Heart left ventricle (tissue), 13 donors: ENCODE measurements at regions not wholly inside any gene's neighbourhood (a gene's known extent, or its start where the extent isn't known, plus 50 kb on each side); places are given as distances from the start of the nearest gene placed in this dataset.

ENCODE experiments used
- POLR2A ChIP-seq, 2 donors: fragments of 450-650 bp; IDR thresholded peaks; one replicate each; pipeline ENCODE4 v1.6.1; 2017; ENCODE audit warnings: antibody characterized with exemption in 2 of 2, mild to moderate bottlenecking in 2 of 2, moderate library complexity in 2 of 2
- TF ChIP-seq, protein P1 (sequence below), 12 donors: fragments of 200-600 bp; sonication (generic) in 4 of 12; IDR thresholded peaks; one replicate each; pipeline versions ENCODE4 v1.5.0 to v1.8.0; 2018 to 2022; ENCODE audit warnings: antibody characterized with exemption in 12 of 12, mild to moderate bottlenecking in 5 of 12
- donor health status: ischemic (EF 13 %, LVEDD 7.1; RV severe dilation, severe dysfunction).
- donor health status: DM: no; HTN: yes; CAD: no.
- donor health status: DM: no; HTN: no; CAD: no.
- donor health status: ischemic (EF 25% LVEDD 6.9; RV normal size, moderate dysfunction).
- donor health status: ischemic (EF 25% LVEDD 5.7; RV mildly dilated, moderate dysfunction).
- donor health status: ischemic (EF 35%, LVEDD 5.7; RV mildly dilated, moderate dysfunction).
- donor health status: nonischemic (EF 11% LVEDD 7.7; RV severe dilation, severe dysfunction).
- donor health status: DM: yes; HTN: yes; CAD: no.
- donor health status: PGD.
- donor health status: ischemic (EF 29% LVEDD 5.4; RV normal size, mild dysfunction).
- donor health status: nonischemic (EF 23%, LVEDD 6.1; RV moderate dilation, normal function).

DNA sequence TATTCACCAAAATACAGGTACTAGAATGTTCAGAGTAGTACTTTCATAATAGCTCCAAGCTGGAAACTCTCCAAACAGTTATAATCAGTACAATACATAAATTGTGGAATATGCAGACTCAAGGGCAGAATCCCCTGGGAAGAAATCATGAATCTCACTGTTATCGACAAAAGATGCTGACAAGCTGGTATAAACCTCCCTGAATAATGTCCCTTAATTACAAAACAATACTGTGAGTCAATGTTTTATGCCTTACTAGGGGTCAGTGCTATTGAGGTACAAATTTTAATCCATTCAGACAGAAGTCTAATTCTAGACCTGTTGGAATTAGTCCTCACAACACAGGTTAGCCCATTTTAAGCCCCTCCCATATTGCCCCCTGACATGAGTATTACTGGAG, 532.3 kb downstream of the DTWD2 start:
- no peak for TF ChIP-seq POLR2A (IDR thresholded peaks at IDR 0.05)
- TF ChIP-seq, protein P1, sequence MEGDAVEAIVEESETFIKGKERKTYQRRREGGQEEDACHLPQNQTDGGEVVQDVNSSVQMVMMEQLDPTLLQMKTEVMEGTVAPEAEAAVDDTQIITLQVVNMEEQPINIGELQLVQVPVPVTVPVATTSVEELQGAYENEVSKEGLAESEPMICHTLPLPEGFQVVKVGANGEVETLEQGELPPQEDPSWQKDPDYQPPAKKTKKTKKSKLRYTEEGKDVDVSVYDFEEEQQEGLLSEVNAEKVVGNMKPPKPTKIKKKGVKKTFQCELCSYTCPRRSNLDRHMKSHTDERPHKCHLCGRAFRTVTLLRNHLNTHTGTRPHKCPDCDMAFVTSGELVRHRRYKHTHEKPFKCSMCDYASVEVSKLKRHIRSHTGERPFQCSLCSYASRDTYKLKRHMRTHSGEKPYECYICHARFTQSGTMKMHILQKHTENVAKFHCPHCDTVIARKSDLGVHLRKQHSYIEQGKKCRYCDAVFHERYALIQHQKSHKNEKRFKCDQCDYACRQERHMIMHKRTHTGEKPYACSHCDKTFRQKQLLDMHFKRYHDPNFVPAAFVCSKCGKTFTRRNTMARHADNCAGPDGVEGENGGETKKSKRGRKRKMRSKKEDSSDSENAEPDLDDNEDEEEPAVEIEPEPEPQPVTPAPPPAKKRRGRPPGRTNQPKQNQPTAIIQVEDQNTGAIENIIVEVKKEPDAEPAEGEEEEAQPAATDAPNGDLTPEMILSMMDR (IDR thresholded peaks at IDR 0.05), result no peak
